Endothelial cell (in vitro differentiated cells): ENCODE measurements at regions not wholly inside any gene's neighbourhood (a gene's known extent, or its start where the extent isn't known, plus 50 kb on each side); places are given as distances from the start of the nearest gene placed in this dataset.

ENCODE experiments used
- DNase-seq: peaks from one replicate; pipeline ENCODE4 v3.0.0; 2021; ENCODE audit warnings: low spot score
- H3K27ac Mint-ChIP-seq: one replicate; pipeline ENCODE4 v1.8.0; 2021; ENCODE audit warnings: mixed read lengths, inconsistent platforms; ENCODE audit not compliant: unreplicated experiment
- H3K27me3 Mint-ChIP-seq: one replicate; pipeline ENCODE4 v1.8.0; 2021; ENCODE audit warnings: mild to moderate bottlenecking, moderate library complexity, mixed read lengths, inconsistent platforms; ENCODE audit not compliant: unreplicated experiment
- H3K36me3 Mint-ChIP-seq: one replicate; pipeline ENCODE4 v1.8.0; 2021; ENCODE audit warnings: mild to moderate bottlenecking, low read depth, mixed read lengths, inconsistent platforms; ENCODE audit not compliant: unreplicated experiment
- H3K4me1 Mint-ChIP-seq: one replicate; pipeline ENCODE4 v1.8.0; 2021; ENCODE audit warnings: mild to moderate bottlenecking, mixed read lengths, inconsistent platforms; ENCODE audit not compliant: unreplicated experiment
- H3K4me3 Mint-ChIP-seq: one replicate; pipeline ENCODE4 v1.8.0; 2021; ENCODE audit warnings: mild to moderate bottlenecking, mixed read lengths, inconsistent platforms; ENCODE audit not compliant: unreplicated experiment
- H3K9me3 Mint-ChIP-seq: one replicate; pipeline ENCODE4 v1.8.0; 2021; ENCODE audit warnings: mixed read lengths, inconsistent platforms; ENCODE audit not compliant: unreplicated experiment
- CTCF ChIP-seq: fragments of 200-600 bp; sonication (generic); IDR thresholded peaks from one replicate; pipeline ENCODE4 v1.5.0; 2021; ENCODE audit warnings: antibody characterized with exemption; ENCODE audit not compliant: unreplicated experiment

- no peak for TF ChIP-seq CTCF
- Mint-ChIP-seq H3K27me3 (peaks cover 4% of the 10 kb centered on the region), H3K4me1 (peaks cover 12% of the 10 kb centered on the region), H3K27ac (no peak overlapping the region), H3K9me3 (no peaks in the 10 kb centered on the region), H3K4me3 (no peak overlapping the region), H3K36me3 (no peaks in the 10 kb centered on the region)
- no peak for DNase-seq
These were observed 329.8 kb upstream of the PROK2 start for GRCh38 chr3:72114773-72115172.

GRCh38 chr3:72113964-72114363, 329.0 kb upstream of the PROK2 start:
- Mint-ChIP-seq H3K36me3 (no peaks in the 10 kb centered on the region), H3K4me1 (peaks cover 8% of the 10 kb centered on the region), H3K27ac (no peak overlapping the region), H3K27me3 (peaks cover 4% of the 10 kb centered on the region), H3K4me3 (no peak overlapping the region), H3K9me3 (no peaks in the 10 kb centered on the region)
- DNase-seq: no peak
- no peak for TF ChIP-seq CTCF

- Mint-ChIP-seq H3K27ac (no peak overlapping the region), H3K27me3 (peaks cover 4% of the 10 kb centered on the region), H3K4me1 (peaks cover 5% of the 10 kb centered on the region), H3K36me3 (no peaks in the 10 kb centered on the region), H3K9me3 (no peaks in the 10 kb centered on the region), H3K4me3 (no peak overlapping the region)
- no peak for TF ChIP-seq CTCF
- no peak for DNase-seq
These were observed 328.6 kb upstream of the PROK2 start for GRCh38 chr3:72113564-72113963.

- Mint-ChIP-seq H3K4me1 (peaks cover 3% of the 10 kb centered on the region), H3K36me3 (no peaks in the 10 kb centered on the region), H3K27me3 (peaks cover 4% of the 10 kb centered on the region), H3K27ac (no peak overlapping the region), H3K9me3 (no peaks in the 10 kb centered on the region), H3K4me3 (no peak overlapping the region)
- no peak for DNase-seq
- no peak for TF ChIP-seq CTCF
These were observed 327.5 kb upstream of the PROK2 start for GRCh38 chr3:72112435-72112834.

GRCh38 chr3:72111265-72112205, 326.6 kb upstream of the PROK2 start:
- Mint-ChIP-seq H3K9me3 (no peaks in the 10 kb centered on the region), H3K27ac (no peak overlapping the region), H3K36me3 (no peaks in the 10 kb centered on the region)

More at GRCh38 chr3:72111265-72112205, 326.6 kb upstream of the PROK2 start:
- Mint-ChIP-seq H3K4me1 (no peaks in the 10 kb centered on the region), H3K4me3 (no peak overlapping the region), H3K27me3 (peaks cover 4% of the 10 kb centered on the region)
- no peak for DNase-seq
- no peak for TF ChIP-seq CTCF
